Activated T-cell treated with anti-CD3 and anti-CD28 coated beads, Interleukin-2, amount 50 U/mL, for 4 hours (primary cell): ENCODE measurements at regions not wholly inside any gene's neighbourhood (a gene's known extent, or its start where the extent isn't known, plus 50 kb on each side); places are given as distances from the start of the nearest gene placed in this dataset.

Source experiments
- ATAC-seq, 2 donors: fragments of 200-7000 bp; cut with Tn5 transposase; one replicate each; pipeline ENCODE4 v1.10.0; 2021
- DNase-seq: peaks from one replicate; pipeline ENCODE4 v3.0.0-alpha.2; 2020
- H3K27me3 Mint-ChIP-seq: one replicate; pipeline ENCODE4 v1.8.0; 2021; ENCODE audit warnings: low read depth, mixed read lengths
- H3K36me3 Mint-ChIP-seq: one replicate; pipeline ENCODE4 v1.8.0; 2022; ENCODE audit warnings: mixed read lengths; ENCODE audit not compliant: insufficient read depth
- H3K4me1 Mint-ChIP-seq: one replicate; pipeline ENCODE4 v1.8.0; 2021; ENCODE audit warnings: low read depth, mixed read lengths
- H3K4me3 Mint-ChIP-seq: one replicate; pipeline ENCODE4 v1.8.0; 2021; ENCODE audit warnings: mild to moderate bottlenecking, moderate library complexity, mixed read lengths
- H3K9me3 Mint-ChIP-seq: one replicate; pipeline ENCODE4 v1.8.0; 2021; ENCODE audit warnings: mixed read lengths

- H3K4me1 Mint-ChIP-seq, result no peaks in the 10 kb centered on the region
These were observed 598.3 kb upstream of the ZNF385D start for GRCh38 chr3:22349215-22349851.

DNA sequence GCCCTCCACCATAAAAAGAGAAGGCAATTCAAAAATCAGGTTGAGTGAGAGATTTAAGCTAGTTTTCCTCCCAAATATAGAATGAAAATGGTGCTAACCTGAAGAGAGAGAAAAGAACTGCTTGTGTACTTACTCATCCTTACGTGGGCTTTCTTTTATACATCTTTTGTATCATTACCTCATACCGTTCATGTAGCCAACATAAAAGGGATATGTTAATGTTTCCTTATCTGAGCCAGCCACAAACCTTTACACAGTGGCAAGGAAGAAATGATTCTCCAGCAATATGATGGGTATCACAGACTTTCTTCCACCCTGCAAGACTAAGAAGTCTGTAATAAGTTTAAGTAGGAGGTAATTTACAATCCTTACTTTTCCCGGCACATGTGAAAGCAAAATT is 600.8 kb upstream of the ZNF385D start:
- H3K27me3 Mint-ChIP-seq, result no peaks in the 10 kb centered on the region

More at GRCh38 chr3:22349215-22349851, 598.3 kb upstream of the ZNF385D start:
- H3K36me3 Mint-ChIP-seq, result no peaks in the 10 kb centered on the region
- no peak for DNase-seq
- H3K27me3 Mint-ChIP-seq, result no peaks in the 10 kb centered on the region
- no peaks in the 10 kb centered on the region for H3K9me3 Mint-ChIP-seq
- no peak for ATAC-seq
- H3K4me3 Mint-ChIP-seq, result no peak overlapping the region

DNA sequence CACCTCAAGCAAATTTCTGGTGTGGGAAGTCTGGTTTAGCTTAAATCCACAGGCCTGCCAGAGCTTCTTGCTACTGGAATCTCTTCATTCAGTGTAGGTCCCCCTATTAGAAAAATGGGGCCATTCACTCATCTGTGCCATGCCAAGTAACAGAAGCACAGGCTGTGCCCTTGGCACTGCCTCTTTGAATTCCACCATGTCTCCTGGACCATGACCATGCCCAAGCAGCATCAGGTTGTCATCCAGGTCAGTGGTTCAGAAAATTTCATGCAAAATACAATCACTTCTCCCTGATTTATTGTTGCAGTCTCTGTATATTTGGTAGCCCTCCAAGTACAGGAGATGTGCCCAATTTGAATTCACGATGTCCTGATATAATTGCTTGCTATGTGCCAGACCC is 602.1 kb upstream of the ZNF385D start:
- H3K27me3 Mint-ChIP-seq, result no peaks in the 10 kb centered on the region
- ATAC-seq, result no peak

More for the DNA sequence above, 600.8 kb upstream of the ZNF385D start:
- Mint-ChIP-seq H3K9me3 (no peaks in the 10 kb centered on the region), H3K36me3 (no peaks in the 10 kb centered on the region), H3K4me3 (no peak overlapping the region), H3K4me1 (no peaks in the 10 kb centered on the region)
- ATAC-seq (no peak), DNase-seq (no peak)

DNA sequence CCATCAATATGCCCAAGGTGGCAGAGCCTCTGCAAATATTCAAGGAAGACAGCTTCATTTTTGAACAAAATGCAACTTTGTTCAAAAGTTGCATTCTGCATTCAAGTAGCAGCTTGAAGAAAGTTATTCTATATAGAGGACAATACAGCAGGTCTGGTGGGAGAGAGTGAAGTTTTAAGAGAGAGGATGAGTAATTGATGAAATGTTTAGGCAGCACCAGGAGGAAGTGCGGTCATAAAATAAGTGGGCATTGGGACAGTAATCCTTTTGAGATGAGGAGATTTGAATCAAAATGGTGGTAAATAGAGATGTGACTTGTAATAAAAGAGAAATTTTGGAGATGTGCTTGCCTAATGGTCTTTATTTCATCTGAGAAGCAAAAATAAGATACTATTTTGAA is 607.3 kb upstream of the ZNF385D start:
- no peaks in the 10 kb centered on the region for H3K27me3 Mint-ChIP-seq
- H3K9me3 Mint-ChIP-seq, result no peaks in the 10 kb centered on the region
- H3K4me1 Mint-ChIP-seq, result no peaks in the 10 kb centered on the region
- H3K36me3 Mint-ChIP-seq, result no peaks in the 10 kb centered on the region
- ATAC-seq (no peak), DNase-seq (no peak)
- H3K4me3 Mint-ChIP-seq, result no peak overlapping the region

More for the DNA sequence above, 602.1 kb upstream of the ZNF385D start:
- H3K4me3 Mint-ChIP-seq, result no peak overlapping the region
- no peak for DNase-seq
- H3K4me1 Mint-ChIP-seq, result no peaks in the 10 kb centered on the region
- no peaks in the 10 kb centered on the region for H3K36me3 Mint-ChIP-seq
- H3K9me3 Mint-ChIP-seq, result no peaks in the 10 kb centered on the region

DNA sequence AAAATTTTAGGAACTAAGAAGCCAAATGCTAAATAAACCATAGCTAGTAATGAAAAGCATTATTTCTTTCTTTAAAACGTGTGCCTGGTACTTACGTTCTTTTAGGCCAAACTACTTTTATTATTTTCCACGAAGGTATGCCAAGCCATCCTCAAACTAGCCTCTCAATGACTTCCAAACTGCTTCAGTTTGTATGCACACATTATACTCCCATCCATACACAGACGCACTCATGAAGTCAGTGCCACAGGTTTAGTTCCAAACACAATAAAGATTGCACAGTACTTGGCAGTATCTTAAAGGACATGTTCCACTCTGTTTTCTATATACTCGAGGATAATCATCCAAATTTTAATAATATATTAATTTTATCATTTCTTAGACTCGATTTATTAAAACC is 609.2 kb upstream of the ZNF385D start:
- ATAC-seq (no peak), DNase-seq (no peak)
- Mint-ChIP-seq H3K36me3 (no peaks in the 10 kb centered on the region), H3K9me3 (peaks cover 7% of the 10 kb centered on the region), H3K4me1 (no peaks in the 10 kb centered on the region), H3K27me3 (no peaks in the 10 kb centered on the region), H3K4me3 (no peak overlapping the region)

- peaks cover 7% of the 10 kb centered on the region for H3K9me3 Mint-ChIP-seq
- no peaks in the 10 kb centered on the region for H3K27me3 Mint-ChIP-seq
- no peak overlapping the region for H3K4me3 Mint-ChIP-seq
- ATAC-seq (no peak), DNase-seq (no peak)
- no peaks in the 10 kb centered on the region for H3K36me3 Mint-ChIP-seq
- no peaks in the 10 kb centered on the region for H3K4me1 Mint-ChIP-seq
These were observed 610.0 kb upstream of the ZNF385D start for GRCh38 chr3:22360970-22361369.

- Mint-ChIP-seq H3K27me3 (no peaks in the 10 kb centered on the region), H3K9me3 (peaks cover 7% of the 10 kb centered on the region), H3K36me3 (no peaks in the 10 kb centered on the region), H3K4me1 (no peaks in the 10 kb centered on the region), H3K4me3 (no peak overlapping the region)
- no peak for DNase-seq
- ATAC-seq, result no peak
These were observed 610.5 kb upstream of the ZNF385D start for GRCh38 chr3:22361521-22361920.

- Mint-ChIP-seq H3K4me1 (no peaks in the 10 kb centered on the region), H3K36me3 (no peaks in the 10 kb centered on the region), H3K9me3 (peaks cover 10% of the 10 kb centered on the region), H3K27me3 (no peaks in the 10 kb centered on the region), H3K4me3 (no peak overlapping the region)
- DNase-seq (no peak), ATAC-seq (no peak)
These were observed 613.8 kb upstream of the ZNF385D start for GRCh38 chr3:22364851-22365250.

GRCh38 chr3:22366781-22367180 is 615.8 kb upstream of the ZNF385D start:
- ATAC-seq (no peak), DNase-seq (no peak)
- Mint-ChIP-seq H3K27me3 (peaks cover 10% of the 10 kb centered on the region), H3K4me1 (no peaks in the 10 kb centered on the region), H3K9me3 (peaks cover 10% of the 10 kb centered on the region), H3K36me3 (no peaks in the 10 kb centered on the region), H3K4me3 (no peak overlapping the region)

GRCh38 chr3:22371036-22371435 is 620.0 kb upstream of the ZNF385D start:
- no peaks in the 10 kb centered on the region for H3K36me3 Mint-ChIP-seq
- ATAC-seq, result no peak

GRCh38 chr3:22371607-22372291 is 620.7 kb upstream of the ZNF385D start:
- no peak overlapping the region for H3K4me3 Mint-ChIP-seq
- ATAC-seq (peak in 1 of 2 donors; percentile 14), DNase-seq (no peak)
- H3K9me3 Mint-ChIP-seq, result peaks cover 3% of the 10 kb centered on the region
- H3K4me1 Mint-ChIP-seq, result no peaks in the 10 kb centered on the region
- no peaks in the 10 kb centered on the region for H3K36me3 Mint-ChIP-seq
- peaks cover 16% of the 10 kb centered on the region for H3K27me3 Mint-ChIP-seq

More at GRCh38 chr3:22371036-22371435, 620.0 kb upstream of the ZNF385D start:
- Mint-ChIP-seq H3K4me3 (no peak overlapping the region), H3K27me3 (peaks cover 16% of the 10 kb centered on the region), H3K9me3 (peaks cover 3% of the 10 kb centered on the region), H3K4me1 (no peaks in the 10 kb centered on the region)
- no peak for DNase-seq

GRCh38 chr3:22372292-22373062 is 621.5 kb upstream of the ZNF385D start:
- DNase-seq (no peak), ATAC-seq (peak in 1 of 2 donors; percentile 23)
- H3K9me3 Mint-ChIP-seq, result peaks cover 3% of the 10 kb centered on the region
- no peaks in the 10 kb centered on the region for H3K36me3 Mint-ChIP-seq
- H3K4me3 Mint-ChIP-seq, result no peak overlapping the region
- H3K4me1 Mint-ChIP-seq, result no peaks in the 10 kb centered on the region
- peaks cover 16% of the 10 kb centered on the region for H3K27me3 Mint-ChIP-seq

GRCh38 chr3:22373182-22373581 is 622.2 kb upstream of the ZNF385D start:
- Mint-ChIP-seq H3K4me1 (no peaks in the 10 kb centered on the region), H3K4me3 (no peak overlapping the region), H3K9me3 (no peaks in the 10 kb centered on the region), H3K36me3 (no peaks in the 10 kb centered on the region), H3K27me3 (peaks cover 16% of the 10 kb centered on the region)
- no peak for DNase-seq
- no peak for ATAC-seq

DNA sequence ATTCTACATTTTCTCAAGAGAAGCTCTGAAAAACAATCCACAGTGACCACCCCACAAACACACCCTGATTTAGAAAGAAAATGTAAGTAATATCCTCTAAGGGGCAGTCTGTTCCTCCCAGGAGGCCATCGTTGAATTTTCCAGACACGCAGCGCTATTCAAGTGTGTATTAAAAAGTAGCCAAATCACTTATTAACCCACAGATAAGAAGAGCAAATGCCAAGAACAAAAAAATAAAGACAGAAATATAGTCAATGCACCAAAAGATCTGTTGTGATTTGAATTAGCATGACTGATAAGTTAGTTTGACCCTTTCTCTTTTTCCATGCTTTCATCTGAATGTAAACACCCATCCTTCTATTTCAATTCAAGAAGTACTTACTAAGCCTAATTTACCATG is 622.8 kb upstream of the ZNF385D start:
- Mint-ChIP-seq H3K4me1 (no peaks in the 10 kb centered on the region), H3K27me3 (peaks cover 16% of the 10 kb centered on the region), H3K4me3 (no peak overlapping the region), H3K36me3 (no peaks in the 10 kb centered on the region), H3K9me3 (no peaks in the 10 kb centered on the region)
- DNase-seq (no peak), ATAC-seq (no peak)

DNA sequence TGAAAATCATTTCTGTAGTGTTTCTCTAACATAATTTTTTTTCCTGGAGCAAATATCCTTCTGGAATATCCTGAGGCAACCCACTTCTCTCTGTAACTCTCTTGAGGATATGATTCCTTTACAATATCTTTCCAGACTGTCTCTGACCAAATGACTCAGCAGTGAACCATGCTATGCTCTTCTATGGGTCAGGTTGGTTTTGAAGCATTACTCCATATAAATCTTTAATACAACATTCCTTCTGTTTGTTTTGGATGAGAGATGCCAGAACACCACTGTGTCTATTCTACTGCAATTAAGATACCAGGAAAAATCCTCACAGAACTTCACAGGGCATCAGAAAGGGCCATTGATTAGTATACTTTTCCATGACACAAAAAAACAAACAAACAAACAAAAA is 626.4 kb upstream of the ZNF385D start:
- no peaks in the 10 kb centered on the region for H3K36me3 Mint-ChIP-seq
- no peaks in the 10 kb centered on the region for H3K9me3 Mint-ChIP-seq
- DNase-seq (no peak), ATAC-seq (no peak)
- peaks cover 6% of the 10 kb centered on the region for H3K27me3 Mint-ChIP-seq
- H3K4me3 Mint-ChIP-seq, result no peak overlapping the region
- H3K4me1 Mint-ChIP-seq, result no peaks in the 10 kb centered on the region
